Activated naive CD4-positive, alpha-beta T cell treated with anti-CD3 and anti-CD28 coated beads for 36 hours (primary cell): ENCODE measurements at regions not wholly inside any gene's neighbourhood (a gene's known extent, or its start where the extent isn't known, plus 50 kb on each side); places are given as distances from the start of the nearest gene placed in this dataset.
"Not testable (repeated sequence)": the region's sequence is repeated elsewhere in the genome, so short reads cannot be mapped to it uniquely, and the experiment has no call there.

ENCODE experiments used
- CTCF ChIA-PET: fragments of 350-600 bp; sonication (Branson Sonifier 250); formaldehyde crosslinking; loops from one replicate; lab custom pipeline; 2021; ENCODE audit warnings: antibody characterized with exemption; lab: Charles Lee
- DNase-seq: peaks from one replicate; pipeline ENCODE4 v3.0.0-alpha.2; 2020
- H3K27ac Mint-ChIP-seq: one replicate; pipeline ENCODE4 v1.8.0; 2021; ENCODE audit warnings: mild to moderate bottlenecking, mixed read lengths
- H3K27me3 Mint-ChIP-seq: one replicate; pipeline ENCODE4 v1.8.0; 2021; ENCODE audit warnings: low read depth, mixed read lengths
- H3K36me3 Mint-ChIP-seq: one replicate; pipeline ENCODE4 v1.8.0; 2021; ENCODE audit warnings: low read depth, mixed read lengths
- H3K4me1 Mint-ChIP-seq: one replicate; pipeline ENCODE4 v1.8.0; 2021; ENCODE audit warnings: low read depth, mixed read lengths
- H3K4me3 Mint-ChIP-seq: one replicate; pipeline ENCODE4 v1.8.0; 2021; ENCODE audit warnings: mild to moderate bottlenecking, moderate library complexity, mixed read lengths
- H3K9me3 Mint-ChIP-seq: one replicate; pipeline ENCODE4 v1.8.0; 2021; ENCODE audit warnings: mixed read lengths
- intact Hi-C: fragments of 100-400 bp; cut with micrococcal nuclease; formaldehyde crosslinking; loops from one replicate; pipeline ENCODE4 v1.15.1; 2023

DNA sequence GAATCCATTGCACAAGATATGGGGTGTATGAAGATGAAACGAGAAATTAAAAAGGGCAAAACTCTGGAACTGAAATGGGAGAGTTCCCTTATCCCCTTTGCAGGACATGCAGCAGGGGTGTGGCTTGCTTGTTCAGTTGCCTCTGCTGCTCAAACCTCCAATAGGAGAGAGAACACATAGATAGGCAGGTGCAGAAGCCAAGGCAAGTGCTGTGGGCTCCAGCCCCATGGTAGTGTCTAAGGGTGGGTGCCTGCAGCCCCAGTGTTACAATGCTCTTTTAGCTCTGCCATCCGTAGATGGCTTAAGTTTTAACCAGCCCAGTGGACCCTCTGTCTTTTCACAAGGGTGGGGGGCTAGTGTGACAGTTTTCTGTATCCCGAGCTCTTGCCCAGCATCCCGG is 69.7 kb downstream of the CMAS start:
- H3K9me3 Mint-ChIP-seq, result no peaks in the 10 kb centered on the region
- H3K36me3 Mint-ChIP-seq, result no peaks in the 10 kb centered on the region
- no peak overlapping the region for H3K27ac Mint-ChIP-seq
- no peak for DNase-seq
- H3K4me1 Mint-ChIP-seq, result no peaks in the 10 kb centered on the region
- no peak overlapping the region for H3K4me3 Mint-ChIP-seq
- CTCF ChIA-PET, result no interaction called here
- intact Hi-C loops, result no loop called here
- H3K27me3 Mint-ChIP-seq, result no peaks in the 10 kb centered on the region

DNA sequence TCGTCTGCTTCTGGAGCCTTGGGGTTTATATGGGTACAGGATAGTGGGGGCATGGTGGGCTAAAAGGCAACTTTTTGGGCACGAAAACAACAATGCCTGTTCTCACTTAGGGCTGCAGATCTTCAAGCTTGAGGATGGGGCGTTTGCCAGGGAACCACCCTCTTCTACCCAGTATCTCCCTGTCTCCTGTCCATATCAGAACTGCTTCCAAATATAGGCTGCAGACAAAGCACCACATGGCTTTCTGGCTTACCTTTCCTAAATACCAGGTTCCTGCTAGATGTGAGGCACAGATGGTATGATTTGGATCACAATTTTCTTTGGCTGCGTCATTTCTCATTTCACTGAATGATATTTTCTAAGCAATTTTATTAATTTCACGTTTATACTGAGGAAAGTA is 70.4 kb downstream of the CMAS start:
- CTCF ChIA-PET, result no interaction called here
- intact Hi-C loops, result no loop called here
- Mint-ChIP-seq H3K27ac (no peak overlapping the region), H3K36me3 (no peaks in the 10 kb centered on the region), H3K4me1 (no peaks in the 10 kb centered on the region), H3K9me3 (no peaks in the 10 kb centered on the region), H3K4me3 (no peak overlapping the region), H3K27me3 (no peaks in the 10 kb centered on the region)
- DNase-seq, result no peak

DNA sequence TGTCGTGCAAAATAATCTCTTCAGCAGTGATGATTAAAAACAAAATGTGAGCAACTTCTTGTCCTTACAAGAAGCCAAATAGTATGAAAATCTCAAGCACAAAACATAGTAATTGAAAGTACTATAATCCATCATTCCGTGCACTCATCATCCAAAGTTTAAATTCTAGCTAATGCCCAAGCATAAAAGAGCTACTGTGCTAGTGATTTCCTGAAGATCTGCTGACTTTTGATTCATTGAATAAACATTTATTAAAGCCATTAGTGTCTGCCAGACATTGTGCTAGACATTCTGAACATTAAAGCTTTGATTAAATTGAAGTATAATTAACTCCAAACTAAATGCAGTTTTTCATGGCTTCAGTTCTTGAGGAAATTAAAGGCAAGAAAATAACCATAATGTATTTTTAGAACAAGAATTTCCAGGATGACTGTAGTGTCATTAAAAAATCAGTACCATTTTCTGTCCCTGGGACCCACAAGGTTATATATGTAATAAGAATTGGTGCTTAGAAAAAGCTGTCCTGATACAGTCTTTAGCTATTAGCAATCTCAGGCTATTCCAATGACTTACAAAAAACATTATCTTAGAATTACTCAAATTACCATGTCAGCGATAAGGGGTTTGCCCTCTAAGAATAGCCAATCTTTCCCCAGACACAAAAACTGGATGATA is 71.7 kb downstream of the CMAS start:
- no peak overlapping the region for H3K4me3 Mint-ChIP-seq
- no peaks in the 10 kb centered on the region for H3K27me3 Mint-ChIP-seq
- no peaks in the 10 kb centered on the region for H3K4me1 Mint-ChIP-seq
- intact Hi-C loops, result no loop called here
- DNase-seq, result no peak
- H3K36me3 Mint-ChIP-seq, result no peaks in the 10 kb centered on the region
- no peaks in the 10 kb centered on the region for H3K9me3 Mint-ChIP-seq
- CTCF ChIA-PET, result interaction anchor here (0.7 to 1.0 kb wide), 2 partner anchors 48 to 328 kb away, joined by 3 read pairs; no protein-coding TSS in a partner anchor
- H3K27ac Mint-ChIP-seq, result no peak overlapping the region

DNA sequence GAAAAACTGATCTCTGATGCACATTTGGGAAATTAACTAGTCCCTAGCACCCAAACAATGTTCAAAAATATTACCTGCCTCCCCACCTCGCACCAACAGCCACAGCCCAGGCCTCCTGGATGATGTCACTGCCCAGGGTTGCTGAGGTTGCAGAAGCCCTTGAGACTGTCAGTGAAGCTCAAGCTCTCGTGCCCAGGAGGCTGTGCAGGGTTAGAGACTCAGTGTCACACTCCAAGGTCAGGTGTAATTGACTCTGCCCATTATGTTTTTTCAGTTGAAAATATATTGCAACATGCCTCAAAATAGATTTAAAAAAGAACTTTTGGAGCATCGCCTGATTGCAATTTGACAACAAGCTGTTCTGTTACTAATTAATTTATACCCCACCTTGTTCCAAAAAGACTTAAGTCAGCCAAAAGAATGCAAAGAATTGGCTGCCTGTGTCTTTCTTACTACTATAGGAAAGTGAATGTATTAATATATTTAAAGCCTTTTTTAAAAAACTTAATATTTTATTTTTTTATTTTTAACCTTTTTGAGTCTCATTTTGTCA is 72.3 kb downstream of the CMAS start:
- CTCF ChIA-PET, result interaction anchor here (1.0 to 2.1 kb wide), 2 partner anchors 48 to 217 kb away, joined by 3 to 7 read pairs; no protein-coding TSS in a partner anchor
- intact Hi-C loops, result no loop called here
- H3K36me3 Mint-ChIP-seq, result no peaks in the 10 kb centered on the region
- no peak for DNase-seq
- no peak overlapping the region for H3K4me3 Mint-ChIP-seq
- H3K27ac Mint-ChIP-seq, result no peak overlapping the region
- no peaks in the 10 kb centered on the region for H3K9me3 Mint-ChIP-seq
- H3K4me1 Mint-ChIP-seq, result no peaks in the 10 kb centered on the region
- no peaks in the 10 kb centered on the region for H3K27me3 Mint-ChIP-seq

- CTCF ChIA-PET, result interaction anchor here (0.7 to 1.5 kb wide), 9 partner anchors 14 to 563 kb away, joined by 3 to 4 read pairs (median 3); no protein-coding TSS in a partner anchor
- peaks cover 4% of the 10 kb centered on the region for H3K4me1 Mint-ChIP-seq
These were observed 75.2 kb downstream of the CMAS start for GRCh38 chr12:22121224-22121623.

DNA sequence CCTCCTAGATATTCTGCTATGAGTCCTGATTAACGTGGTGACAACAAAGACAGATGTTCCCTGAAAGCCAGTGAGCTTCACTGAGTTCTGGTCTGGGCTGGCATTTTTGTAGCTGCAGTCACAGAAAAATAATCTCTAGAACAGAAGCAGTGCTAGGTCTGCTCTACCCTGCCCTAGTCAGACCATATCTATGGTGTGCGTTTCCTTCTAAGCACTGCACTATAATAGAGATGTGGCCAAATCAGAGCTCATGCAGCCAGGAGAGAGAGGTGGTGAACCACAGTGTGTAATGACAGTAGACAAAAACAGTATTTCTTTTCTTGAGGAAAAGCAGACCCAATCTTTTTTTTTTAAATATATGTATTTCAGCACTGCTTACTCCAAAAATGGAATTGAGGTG is 76.3 kb downstream of the CMAS start:
- intact Hi-C loops, result no loop called here
- no peak overlapping the region for H3K4me3 Mint-ChIP-seq
- H3K36me3 Mint-ChIP-seq, result peaks cover 2% of the 10 kb centered on the region
- no peak for DNase-seq
- peaks cover 6% of the 10 kb centered on the region for H3K4me1 Mint-ChIP-seq
- CTCF ChIA-PET, result interaction anchor here (0.5 to 1.5 kb wide), 5 partner anchors 15 to 409 kb away, joined by 3 to 5 read pairs (median 4); no protein-coding TSS in a partner anchor
- no peaks in the 10 kb centered on the region for H3K27me3 Mint-ChIP-seq
- no peak overlapping the region for H3K27ac Mint-ChIP-seq
- H3K9me3 Mint-ChIP-seq, result peaks cover 9% of the 10 kb centered on the region

More at GRCh38 chr12:22121224-22121623, 75.2 kb downstream of the CMAS start:
- Mint-ChIP-seq H3K9me3 (peaks cover 8% of the 10 kb centered on the region), H3K4me3 (no peak overlapping the region), H3K36me3 (peaks cover 2% of the 10 kb centered on the region), H3K27me3 (no peaks in the 10 kb centered on the region), H3K27ac (no peak overlapping the region)
- intact Hi-C loops, result loop anchor here (1.0 kb wide), 1 partner anchor 214 kb away; no protein-coding TSS in a partner anchor
- DNase-seq, result peak; percentile 51

DNA sequence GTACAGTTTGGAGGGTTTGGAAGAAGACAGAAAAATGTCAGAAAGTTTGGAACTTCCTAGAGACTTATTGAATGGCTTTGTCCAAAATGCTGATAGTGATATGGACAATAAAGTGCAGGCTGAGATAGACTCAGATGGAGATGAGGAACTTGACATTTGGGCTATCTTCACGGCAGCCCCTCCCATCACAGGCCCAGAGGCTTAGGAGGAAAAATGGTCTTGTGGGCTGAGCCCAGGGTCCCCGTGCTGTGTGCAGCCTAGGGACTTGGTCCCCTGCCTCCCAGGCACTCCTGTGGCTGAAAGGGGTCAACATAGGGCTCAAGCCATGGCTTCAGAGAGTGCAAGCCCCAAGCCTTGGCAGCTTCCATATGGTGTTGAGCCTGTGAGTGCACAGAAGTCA is 79.0 kb downstream of the CMAS start:
- CTCF ChIA-PET, result no interaction called here
- Mint-ChIP-seq H3K4me3 (no peak overlapping the region), H3K27ac (no peak overlapping the region), H3K9me3 (peaks cover 11% of the 10 kb centered on the region), H3K4me1 (peaks cover 6% of the 10 kb centered on the region), H3K36me3 (peaks cover 2% of the 10 kb centered on the region), H3K27me3 (no peaks in the 10 kb centered on the region)
- no peak for DNase-seq
- intact Hi-C loops, result no loop called here

- H3K36me3 Mint-ChIP-seq, H3K4me3 Mint-ChIP-seq, DNase-seq, CTCF ChIA-PET, H3K27me3 Mint-ChIP-seq, H3K27ac Mint-ChIP-seq: not testable (repeated sequence)
- intact Hi-C loops, result loop anchor here (1.0 to 2.0 kb wide), 5 partner anchors 15 to 270 kb away; partner anchors contain the start of gene ST8SIA1
- H3K4me1 Mint-ChIP-seq, result peaks cover 11% of the 10 kb centered on the region
- H3K9me3 Mint-ChIP-seq, result peaks cover 11% of the 10 kb centered on the region
These were observed 80.1 kb downstream of the CMAS start for GRCh38 chr12:22126101-22126500.

GRCh38 chr12:22126758-22127157 is 80.7 kb downstream of the CMAS start:
- Mint-ChIP-seq H3K36me3 (peaks cover 2% of the 10 kb centered on the region), H3K4me1 (peaks cover 11% of the 10 kb centered on the region), H3K27ac (no peak overlapping the region), H3K27me3 (no peaks in the 10 kb centered on the region), H3K4me3 (no peak overlapping the region), H3K9me3 (peaks cover 11% of the 10 kb centered on the region)
- CTCF ChIA-PET, result no interaction called here
- intact Hi-C loops, result loop anchor here (1.0 to 2.0 kb wide), 5 partner anchors 16 to 270 kb away; partner anchors contain the start of gene ST8SIA1
- no peak for DNase-seq

- Mint-ChIP-seq H3K36me3 (peaks cover 2% of the 10 kb centered on the region), H3K9me3 (peaks cover 5% of the 10 kb centered on the region), H3K27ac (no peak overlapping the region), H3K4me3 (no peak overlapping the region), H3K4me1 (peaks cover 11% of the 10 kb centered on the region), H3K27me3 (no peaks in the 10 kb centered on the region)
- DNase-seq, result no peak
- CTCF ChIA-PET, result interaction anchor here (0.5 to 1.0 kb wide), 2 partner anchors 10 to 151 kb away, joined by 3 read pairs; no protein-coding TSS in a partner anchor
- intact Hi-C loops, result no loop called here
These were observed 84.7 kb downstream of the CMAS start for GRCh38 chr12:22130671-22131070.

- H3K36me3 Mint-ChIP-seq, intact Hi-C loops, H3K27me3 Mint-ChIP-seq, H3K4me3 Mint-ChIP-seq, H3K27ac Mint-ChIP-seq, DNase-seq, CTCF ChIA-PET, H3K4me1 Mint-ChIP-seq, H3K9me3 Mint-ChIP-seq: not testable (repeated sequence)
These were observed 90.6 kb downstream of the CMAS start for GRCh38 chr12:22136604-22137117.
